A549 (cell line): ENCODE measurements at regions not wholly inside any gene's neighbourhood (a gene's known extent, or its start where the extent isn't known, plus 50 kb on each side); places are given as distances from the start of the nearest gene placed in this dataset.

Source experiments
- BHLHE40 ChIP-seq: IDR thresholded peaks from 2 replicates; pipeline ENCODE4 v1.6.1; 2012; ENCODE audit warnings: low read depth, low read length, inconsistent platforms
- KDM5A ChIP-seq: fragments of 200-600 bp; sonication (generic); IDR thresholded peaks from 2 replicates; pipeline ENCODE4 v1.6.1; 2016; ENCODE audit warnings: antibody characterized with exemption, mild to moderate bottlenecking
- NR3C1 ChIP-seq: fragments of >200 bp; sonication (Bioruptor Twin); formaldehyde crosslinking; IDR thresholded peaks from 3 replicates; pipeline ENCODE4 v1.6.1; 2017
- PHF8 ChIP-seq: fragments of 200-600 bp; sonication (generic); IDR thresholded peaks from 2 replicates; pipeline ENCODE4 v1.6.1; 2016; ENCODE audit warnings: low read depth, mild to moderate bottlenecking, antibody characterized with exemption, moderate library complexity, borderline replicate concordance
- POLR2A ChIP-seq: IDR thresholded peaks from 2 replicates; pipeline ENCODE4 v1.6.1; 2012; ENCODE audit warnings: mild to moderate bottlenecking, low read length
- RCOR1 ChIP-seq: fragments of 150-350 bp; IDR thresholded peaks from 2 replicates; pipeline ENCODE4 v1.6.1; 2014; ENCODE audit warnings: antibody characterized with exemption, low read length, low read depth
- RFX5 ChIP-seq: fragments of 450-650 bp; IDR thresholded peaks from 2 replicates; pipeline ENCODE4 v1.7.1; 2014; ENCODE audit warnings: antibody characterized with exemption, mild to moderate bottlenecking, moderate library complexity
- USF2 ChIP-seq: fragments of 450-650 bp; IDR thresholded peaks from 2 replicates; pipeline ENCODE4 v1.6.1; 2014; ENCODE audit warnings: antibody characterized with exemption
- TF ChIP-seq, protein P1 (sequence below): fragments of >200 bp; sonication (Bioruptor Twin); formaldehyde crosslinking; IDR thresholded peaks from 3 replicates; pipeline ENCODE4 v1.5.1; 2016

DNA sequence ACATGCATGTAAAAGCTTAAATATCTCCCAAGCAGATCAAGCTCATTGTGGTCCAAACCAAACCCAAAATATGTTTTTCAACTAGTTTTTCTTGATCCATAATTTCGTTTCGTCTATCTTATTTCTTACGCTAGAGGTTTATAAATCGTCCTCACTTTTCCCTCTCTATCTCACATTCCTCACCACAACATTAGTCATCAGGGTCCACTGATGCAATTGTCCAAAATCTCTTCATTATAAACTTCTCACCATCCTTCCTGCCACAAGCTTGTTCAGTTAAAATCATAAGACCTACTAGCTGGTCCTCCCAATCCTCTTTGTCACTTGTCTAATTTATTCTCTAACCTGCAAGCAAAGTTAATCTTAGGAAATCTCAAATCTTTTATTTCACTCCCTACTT, 173.0 kb upstream of the PALMD start:
- TF ChIP-seq NR3C1, result no peak
- TF ChIP-seq, protein P1, sequence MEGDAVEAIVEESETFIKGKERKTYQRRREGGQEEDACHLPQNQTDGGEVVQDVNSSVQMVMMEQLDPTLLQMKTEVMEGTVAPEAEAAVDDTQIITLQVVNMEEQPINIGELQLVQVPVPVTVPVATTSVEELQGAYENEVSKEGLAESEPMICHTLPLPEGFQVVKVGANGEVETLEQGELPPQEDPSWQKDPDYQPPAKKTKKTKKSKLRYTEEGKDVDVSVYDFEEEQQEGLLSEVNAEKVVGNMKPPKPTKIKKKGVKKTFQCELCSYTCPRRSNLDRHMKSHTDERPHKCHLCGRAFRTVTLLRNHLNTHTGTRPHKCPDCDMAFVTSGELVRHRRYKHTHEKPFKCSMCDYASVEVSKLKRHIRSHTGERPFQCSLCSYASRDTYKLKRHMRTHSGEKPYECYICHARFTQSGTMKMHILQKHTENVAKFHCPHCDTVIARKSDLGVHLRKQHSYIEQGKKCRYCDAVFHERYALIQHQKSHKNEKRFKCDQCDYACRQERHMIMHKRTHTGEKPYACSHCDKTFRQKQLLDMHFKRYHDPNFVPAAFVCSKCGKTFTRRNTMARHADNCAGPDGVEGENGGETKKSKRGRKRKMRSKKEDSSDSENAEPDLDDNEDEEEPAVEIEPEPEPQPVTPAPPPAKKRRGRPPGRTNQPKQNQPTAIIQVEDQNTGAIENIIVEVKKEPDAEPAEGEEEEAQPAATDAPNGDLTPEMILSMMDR, result no peak
- no peak for TF ChIP-seq BHLHE40
- TF ChIP-seq RCOR1, result no peak
- TF ChIP-seq KDM5A, result no peak
- no peak for TF ChIP-seq POLR2A
- no peak for TF ChIP-seq PHF8
- TF ChIP-seq USF2, result no peak
- TF ChIP-seq RFX5, result no peak
